ENCODE measurements at regions not wholly inside any gene's neighbourhood (a gene's known extent, or its start where the extent isn't known, plus 50 kb on each side); places are given as distances from the start of the nearest gene placed in this dataset.

- Histone ChIP-seq H3K9me3 (ENCODE audit: low read depth) (no peaks in the 10 kb centered on the region), H3K9me2 (replicated peaks; ENCODE audit: insufficient read depth) (no peaks in the 10 kb centered on the region), H3K36me3 (replicated peaks; ENCODE audit: insufficient read depth, low read depth) (no peaks in the 10 kb centered on the region), H3K27ac (no peak overlapping the region), H3K4me2 (no peak overlapping the region), H2AFZ (no peak overlapping the region), H3K79me2 (no peaks in the 10 kb centered on the region), H3K27me3 (no peaks in the 10 kb centered on the region), H4K20me1 (ENCODE audit: insufficient read depth, poor library complexity, severe bottlenecking) (no peaks in the 10 kb centered on the region), H3K4me3 (no peak overlapping the region), H3K4me1 (ENCODE audit: insufficient read depth) (no peaks in the 10 kb centered on the region)
- no peak for TF ChIP-seq CTCF (IDR thresholded peaks at IDR 0.05; ENCODE audit: poor library complexity)
- no peak for TF ChIP-seq EZH2 (IDR thresholded peaks at IDR 0.05; ENCODE audit: borderline replicate concordance)
- TF ChIP-seq EZH2phosphoT487 (IDR thresholded peaks at IDR 0.05; ENCODE audit: low read depth, severe bottlenecking, unreplicated experiment), result no peak
- 0% methylated on average over 1 of the region's 1 CpG for WGBS (ENCODE audit: low lambda C conversion rate, missing lambda C conversion rate)
- no peak for DNase-seq (ENCODE audit: low spot score)
Measured at GRCh38 chr4:43286137-43286536, 393.6 kb downstream of the GRXCR1 start.

GRCh38 chr4:43296946-43297528 lies 404.5 kb downstream of the GRXCR1 start:
- DNase-seq (ENCODE audit: low spot score), result no peak
- no peak overlapping the region for H3K27ac ChIP-seq
- H2AFZ ChIP-seq, result no peak overlapping the region
- H3K9me3 ChIP-seq (ENCODE audit: low read depth), result no peaks in the 10 kb centered on the region
- 93% methylated on average over 2 of the region's 2 CpGs for WGBS (ENCODE audit: low lambda C conversion rate, missing lambda C conversion rate)
- no peak for TF ChIP-seq EZH2phosphoT487 (IDR thresholded peaks at IDR 0.05; ENCODE audit: low read depth, severe bottlenecking, unreplicated experiment)
- no peak for TF ChIP-seq CTCF (IDR thresholded peaks at IDR 0.05; ENCODE audit: poor library complexity)
- TF ChIP-seq EZH2 (IDR thresholded peaks at IDR 0.05; ENCODE audit: borderline replicate concordance), result no peak
- H4K20me1 ChIP-seq (ENCODE audit: insufficient read depth, poor library complexity, severe bottlenecking), result no peaks in the 10 kb centered on the region
- H3K9me2 ChIP-seq (replicated peaks; ENCODE audit: insufficient read depth), result no peaks in the 10 kb centered on the region
- no peak overlapping the region for H3K4me2 ChIP-seq
- no peaks in the 10 kb centered on the region for H3K4me1 ChIP-seq (ENCODE audit: insufficient read depth)
- H3K4me3 ChIP-seq, result no peak overlapping the region
- H3K79me2 ChIP-seq, result no peaks in the 10 kb centered on the region
- H3K27me3 ChIP-seq, result no peaks in the 10 kb centered on the region
- H3K36me3 ChIP-seq (replicated peaks; ENCODE audit: insufficient read depth, low read depth), result no peaks in the 10 kb centered on the region

- H3K9me3 ChIP-seq (ENCODE audit: low read depth), result no peaks in the 10 kb centered on the region
- no peaks in the 10 kb centered on the region for H3K4me1 ChIP-seq (ENCODE audit: insufficient read depth)
- no peaks in the 10 kb centered on the region for H3K27me3 ChIP-seq
- DNase-seq (ENCODE audit: low spot score), result no peak
- no peaks in the 10 kb centered on the region for H3K79me2 ChIP-seq
- no peak overlapping the region for H3K4me3 ChIP-seq
- no peaks in the 10 kb centered on the region for H3K36me3 ChIP-seq (replicated peaks; ENCODE audit: insufficient read depth, low read depth)
- WGBS (ENCODE audit: low lambda C conversion rate, missing lambda C conversion rate), result 84% methylated on average over 1 of the region's 1 CpG
- no peaks in the 10 kb centered on the region for H3K9me2 ChIP-seq (replicated peaks; ENCODE audit: insufficient read depth)
- H3K27ac ChIP-seq, result no peak overlapping the region
- TF ChIP-seq EZH2 (IDR thresholded peaks at IDR 0.05; ENCODE audit: borderline replicate concordance) (no peak), CTCF (IDR thresholded peaks at IDR 0.05; ENCODE audit: poor library complexity) (no peak), EZH2phosphoT487 (IDR thresholded peaks at IDR 0.05; ENCODE audit: low read depth, severe bottlenecking, unreplicated experiment) (no peak)
- no peak overlapping the region for H2AFZ ChIP-seq
- H4K20me1 ChIP-seq (ENCODE audit: insufficient read depth, poor library complexity, severe bottlenecking), result no peaks in the 10 kb centered on the region
- no peak overlapping the region for H3K4me2 ChIP-seq
Measured at GRCh38 chr4:43316813-43317212, 424.3 kb downstream of the GRXCR1 start.
